ENCODE measurements at regions not wholly inside any gene's neighbourhood (a gene's known extent, or its start where the extent isn't known, plus 50 kb on each side); places are given as distances from the start of the nearest gene placed in this dataset.
A peak's percentile ranks its signal among the peaks of the same experiment; 100 is the strongest.

DNA sequence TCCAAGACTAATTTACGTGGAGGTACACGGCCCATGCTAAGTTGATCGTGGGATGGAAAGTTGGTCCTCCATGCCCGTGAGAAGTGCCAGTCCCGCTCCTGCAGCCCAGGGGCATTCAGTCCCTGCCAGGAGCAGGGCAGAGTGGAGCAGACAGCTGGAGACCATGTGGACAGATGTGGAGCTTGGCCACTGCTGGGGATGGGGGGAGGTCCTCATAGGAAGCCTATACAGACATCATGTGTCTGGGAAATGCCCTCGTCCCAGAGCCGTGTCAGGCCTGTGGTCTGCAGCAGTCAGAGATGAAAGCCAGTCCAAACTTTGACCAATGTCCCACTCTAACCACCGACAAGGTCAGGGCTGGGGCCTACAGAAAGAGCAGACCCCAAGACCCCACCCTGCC is 118.4 kb downstream of the CPZ start:
- peak; percentile 15 for DNase-seq

DNA sequence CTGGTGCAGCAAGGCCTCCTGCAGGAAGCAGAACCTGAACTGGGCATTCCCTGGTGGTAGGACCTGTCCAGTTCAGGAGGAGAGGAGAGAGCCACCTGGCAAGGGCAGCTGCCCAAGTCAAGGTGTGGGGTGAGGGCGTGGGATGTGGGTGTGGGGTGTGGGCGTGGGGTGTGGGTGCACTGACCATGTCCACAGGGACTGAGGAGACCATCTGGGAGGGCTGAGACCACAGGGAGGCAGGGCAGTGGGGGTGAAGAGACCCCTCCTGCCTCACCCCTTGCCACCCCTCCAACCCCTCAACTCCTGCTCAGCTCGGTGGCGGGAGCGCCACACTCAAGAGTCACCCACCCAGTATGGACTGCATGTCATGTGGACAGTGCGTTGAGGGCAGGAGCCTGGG is 117.9 kb downstream of the CPZ start:
- peak; percentile 22 for DNase-seq

DNA sequence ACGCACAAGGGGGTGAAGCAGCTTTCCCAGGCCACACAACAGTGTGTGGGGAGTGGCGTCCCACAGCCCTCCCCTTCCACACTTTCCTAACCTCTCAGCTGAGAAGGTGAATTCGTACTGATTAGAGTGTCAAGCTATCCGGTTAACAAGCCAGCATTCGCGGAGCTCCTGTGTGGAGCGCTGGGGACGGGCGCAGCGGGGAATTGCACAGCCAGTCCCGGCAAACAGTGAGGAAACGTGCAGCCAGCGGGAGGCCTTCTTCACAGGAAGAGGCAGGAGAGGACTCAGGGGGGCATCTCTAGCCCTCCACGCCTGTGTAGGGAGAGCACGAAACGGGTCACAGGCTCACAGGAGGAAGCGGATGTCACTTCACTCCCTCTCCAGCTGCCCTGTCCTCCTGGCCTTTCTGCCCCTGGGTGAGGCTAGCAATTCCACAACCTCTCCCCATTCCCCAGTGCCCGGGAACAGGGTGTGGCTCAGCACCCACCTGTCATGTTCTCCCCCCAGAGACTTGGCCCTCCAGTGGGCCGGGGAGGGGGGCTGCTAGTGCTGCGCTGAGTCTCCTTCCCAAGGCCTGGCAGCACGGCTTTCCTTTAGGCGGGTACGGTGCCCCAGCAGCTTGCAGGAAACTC is 117.3 kb downstream of the CPZ start:
- DNase-seq: peak; percentile 18

DNA sequence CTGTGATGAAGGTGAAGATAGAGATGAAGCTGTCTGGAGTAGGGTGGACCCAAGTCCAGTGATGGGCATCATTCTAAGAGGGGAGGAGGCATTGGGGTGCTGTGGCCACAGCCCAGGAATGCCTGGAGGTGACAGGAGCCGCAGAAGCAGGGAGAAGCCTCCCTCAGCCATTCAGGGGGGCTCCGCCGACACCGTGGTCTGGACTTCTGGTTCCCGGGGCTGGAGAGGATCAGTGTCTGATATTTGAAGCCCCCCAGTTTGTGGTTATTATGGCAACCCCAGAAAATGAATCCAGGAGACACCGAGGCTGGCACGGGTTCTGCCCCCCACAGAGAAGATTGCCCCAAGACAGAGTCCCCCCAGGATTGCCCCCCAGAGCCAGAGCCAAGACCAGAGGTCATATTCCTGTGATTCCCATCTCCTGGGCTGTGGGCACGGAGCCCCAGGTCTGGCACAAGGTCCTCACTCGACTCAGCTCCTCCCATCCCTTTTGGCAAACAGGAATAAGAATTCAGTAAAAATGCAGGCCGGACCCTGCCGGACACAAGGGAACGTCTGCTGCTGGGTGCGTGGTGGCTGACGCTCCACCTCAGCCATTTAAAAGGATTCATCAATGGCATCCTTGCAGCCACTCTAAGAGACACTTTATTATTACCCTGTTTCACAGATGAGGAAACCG is 116.6 kb downstream of the CPZ start:
- peak; percentile 10 for DNase-seq

DNA sequence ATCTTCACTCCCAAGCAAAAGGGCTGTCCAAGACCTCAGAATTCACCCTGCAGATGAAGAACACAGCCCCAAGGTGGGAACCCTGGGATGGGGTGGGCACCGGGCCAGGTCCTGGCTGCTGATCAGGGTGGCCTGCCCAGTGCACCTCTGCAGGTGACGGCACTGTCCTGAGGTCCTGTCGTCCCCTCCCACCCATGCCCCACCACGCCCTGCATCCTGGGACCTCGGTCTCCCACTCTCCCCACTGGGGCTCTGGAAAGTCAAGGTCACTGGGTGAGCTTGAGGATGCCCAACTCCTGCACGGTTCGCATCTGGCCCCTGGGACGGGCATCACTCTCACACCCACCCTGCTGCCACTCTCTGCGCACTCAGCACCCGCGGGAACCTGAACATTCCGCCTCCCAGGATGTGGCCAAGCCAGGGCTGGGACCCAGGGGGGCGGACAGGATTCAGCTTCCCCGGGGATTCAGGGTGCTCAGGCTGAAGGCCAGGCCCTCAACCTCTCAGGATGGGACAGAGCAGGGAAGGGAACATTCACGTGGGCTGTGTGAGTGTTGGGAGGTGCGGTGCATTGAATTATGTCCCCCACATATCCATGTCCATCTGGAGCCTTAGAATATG is 115.9 kb downstream of the CPZ start:
- DNase-seq: peak; percentile 18

DNA sequence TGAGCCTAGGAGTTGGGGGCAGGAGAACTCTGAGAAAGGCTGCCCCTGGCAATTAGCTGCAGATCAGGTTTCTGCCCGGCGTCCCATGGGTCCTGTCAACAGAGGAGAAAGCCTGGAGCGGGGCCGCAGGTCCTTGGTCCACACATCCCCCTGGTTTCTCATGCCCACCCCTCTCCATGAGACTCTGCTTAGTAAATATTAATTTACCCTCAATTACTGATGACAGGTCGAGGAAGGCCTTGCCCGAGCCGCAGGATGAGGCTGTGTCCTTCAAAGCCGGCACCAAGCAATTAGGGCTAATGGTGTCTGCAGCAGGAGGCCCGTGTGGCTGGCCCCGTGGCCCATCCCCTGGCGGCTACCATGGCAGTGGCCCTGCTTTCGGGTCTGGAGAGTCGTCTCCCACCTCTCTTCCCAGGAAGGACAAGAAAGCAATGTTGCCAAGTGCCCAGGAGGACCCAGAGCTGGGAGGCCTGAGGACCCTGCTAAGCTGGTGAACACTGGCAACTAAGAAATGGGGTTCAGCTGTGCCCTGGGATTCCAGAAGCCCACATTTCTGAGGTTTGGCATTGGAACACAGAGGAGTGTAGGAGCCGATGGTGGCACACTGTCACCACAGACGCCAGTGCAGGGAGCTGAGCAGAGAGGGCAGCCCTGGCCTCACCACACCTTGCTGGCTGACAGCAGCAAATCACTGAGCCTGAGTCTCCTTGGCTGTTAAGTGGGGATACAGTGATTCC is 114.6 kb downstream of the CPZ start:
- DNase-seq: peak; percentile 30

DNA sequence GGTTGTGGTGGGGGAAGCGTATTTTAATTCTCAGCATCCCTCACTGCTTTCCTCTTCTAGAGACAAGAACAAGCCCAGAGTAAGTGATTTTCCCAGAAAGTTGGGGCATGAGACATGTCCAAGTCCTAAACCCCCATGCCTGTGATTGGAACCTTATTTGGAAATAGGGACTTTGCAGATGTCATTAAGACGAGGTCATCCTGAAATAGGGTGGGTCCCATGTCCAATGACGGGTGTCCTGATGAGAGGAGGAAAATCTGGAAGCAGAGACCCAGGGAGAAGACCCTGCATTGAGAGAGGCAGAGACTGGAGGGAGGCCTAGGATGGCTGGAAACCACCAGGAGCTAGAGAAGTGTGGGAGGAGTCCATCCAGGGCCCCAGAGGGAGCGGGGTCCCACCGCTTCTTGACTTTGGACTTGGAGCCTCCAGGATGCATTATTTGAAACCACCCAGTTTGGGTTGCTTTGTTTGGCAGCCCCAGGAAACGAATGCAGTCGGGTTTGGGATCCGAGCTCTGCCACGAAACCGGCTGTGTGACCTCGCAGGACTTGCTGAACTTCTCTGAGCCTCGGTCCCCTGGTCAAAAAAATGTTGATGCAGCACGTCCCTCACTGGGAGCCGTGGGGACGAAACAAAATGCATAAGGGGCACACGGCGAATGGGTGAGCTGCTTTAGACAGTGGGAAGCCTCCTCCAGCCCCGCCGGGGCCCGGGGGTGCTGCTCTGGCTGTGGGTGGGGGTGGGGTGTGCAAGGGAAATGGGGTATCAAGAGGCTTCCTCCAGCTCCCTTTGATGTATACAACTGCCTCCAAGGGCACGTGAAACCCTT is 113.9 kb downstream of the CPZ start:
- DNase-seq: peak; percentile 26

DNA sequence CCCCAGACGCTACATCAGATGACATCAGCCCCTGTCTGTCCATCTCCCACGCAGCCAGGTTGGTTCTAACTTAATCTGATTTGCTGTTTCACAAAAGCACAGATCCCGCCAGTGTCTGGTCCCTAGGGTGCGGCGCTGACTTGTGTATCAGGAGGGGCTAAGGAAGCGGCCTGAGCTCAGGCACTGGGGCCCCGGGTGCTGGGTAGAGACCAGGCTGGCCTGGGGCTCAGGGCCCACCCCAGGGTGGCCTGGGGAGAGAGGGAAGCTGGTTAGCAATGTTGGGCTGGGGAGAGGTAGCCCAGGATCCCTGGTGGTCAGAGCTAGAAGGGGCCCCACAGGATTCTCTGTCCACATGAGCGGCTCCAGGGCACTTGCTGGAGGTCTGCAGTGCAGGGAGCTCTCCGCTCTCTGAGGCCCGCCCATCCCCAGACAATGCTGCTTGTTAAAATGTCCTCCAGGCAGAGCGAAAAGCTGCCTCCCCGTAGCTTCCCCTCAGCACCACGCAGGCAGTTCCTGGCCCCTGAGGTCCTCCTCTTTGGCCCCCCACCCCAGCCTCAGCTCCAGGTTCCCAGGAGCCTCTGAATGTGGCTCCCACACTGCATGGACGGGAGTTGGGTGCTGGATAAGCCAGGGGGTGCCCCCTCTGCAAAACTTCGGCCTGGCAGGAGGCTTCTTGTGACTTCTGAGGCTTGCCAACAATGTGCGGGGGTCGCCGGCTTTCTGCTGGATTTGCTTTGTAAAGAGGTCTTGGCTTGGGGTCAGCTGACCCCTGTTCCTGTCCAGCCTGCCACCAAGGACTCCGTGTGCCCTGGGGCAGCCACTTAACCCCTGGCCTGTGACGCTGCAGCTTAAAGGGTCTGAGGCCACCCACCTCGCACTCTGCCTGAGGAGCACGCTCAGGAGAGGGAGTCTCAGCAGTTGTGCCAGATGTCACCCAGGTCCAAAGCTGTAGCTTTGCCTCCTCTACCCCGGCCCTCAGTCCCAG is 112.9 kb downstream of the CPZ start:
- peak; percentile 20 for DNase-seq

DNA sequence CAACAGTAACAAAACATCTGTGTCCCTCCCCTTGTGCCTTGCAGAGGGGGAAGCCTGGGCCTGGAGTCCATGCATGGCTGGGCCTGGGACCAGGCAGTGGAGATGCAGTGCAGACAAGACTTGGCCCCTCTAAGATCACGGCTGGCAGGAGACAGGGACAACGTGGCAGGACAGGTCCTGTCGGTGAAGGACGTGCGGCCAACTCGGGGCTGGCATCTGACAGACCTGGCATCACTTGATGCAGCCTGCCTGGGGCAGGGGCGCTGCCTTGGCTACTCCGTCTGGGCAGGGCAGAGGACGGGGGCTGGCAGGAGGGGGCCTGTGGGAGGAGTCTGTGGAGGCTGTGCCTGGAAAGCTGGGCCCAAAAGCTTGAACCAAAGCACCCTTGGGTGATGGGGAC is 112.1 kb downstream of the CPZ start:
- DNase-seq: peak; percentile 6

DNA sequence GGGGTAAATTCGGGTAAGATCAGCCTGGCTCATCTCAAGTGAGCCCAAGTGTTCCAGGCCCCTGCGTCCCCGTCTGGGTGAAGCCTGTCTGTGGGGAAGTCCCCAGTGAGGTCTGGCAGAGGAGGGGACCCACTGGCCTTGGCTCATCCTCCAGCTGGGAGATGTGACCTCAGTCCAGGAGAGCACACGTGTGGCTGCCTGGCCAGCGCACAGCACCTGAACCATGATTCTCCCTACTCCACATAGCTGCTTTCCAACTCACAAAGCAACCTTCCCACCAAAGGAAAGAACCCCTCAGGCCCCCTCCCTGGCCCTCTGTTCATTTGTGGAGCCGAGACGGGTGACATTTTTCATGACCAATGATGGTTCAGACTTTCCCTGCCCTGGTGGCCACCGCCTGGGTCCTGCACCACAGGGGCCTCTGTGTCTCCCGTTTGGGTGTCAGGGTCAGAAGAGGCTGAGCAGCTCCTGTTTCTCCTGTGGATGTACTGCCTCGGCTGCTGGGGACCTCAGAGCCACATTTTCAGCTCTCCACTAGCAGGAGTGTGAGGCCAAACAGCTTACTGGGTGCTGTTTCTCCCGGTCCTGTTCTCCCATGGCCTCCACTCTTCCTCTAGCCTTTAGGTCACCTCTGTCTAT is 111.4 kb downstream of the CPZ start:
- peak; percentile 12 for DNase-seq

DNA sequence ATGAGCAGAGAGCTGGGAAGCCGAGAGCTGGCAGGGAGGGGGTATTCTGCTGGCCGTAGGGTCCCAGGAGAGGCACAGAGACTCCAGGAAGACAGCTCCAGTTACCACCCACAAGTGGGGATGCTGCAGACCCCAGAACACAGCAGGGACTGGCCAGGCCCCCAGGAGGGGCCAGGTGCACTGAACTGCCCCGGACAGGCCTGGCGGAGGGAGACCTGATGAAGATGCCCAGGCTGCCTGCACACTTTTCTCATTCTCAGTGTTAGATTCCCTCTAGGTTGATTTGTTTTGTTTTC is 110.8 kb downstream of the CPZ start:
- no peak for DNase-seq

DNA sequence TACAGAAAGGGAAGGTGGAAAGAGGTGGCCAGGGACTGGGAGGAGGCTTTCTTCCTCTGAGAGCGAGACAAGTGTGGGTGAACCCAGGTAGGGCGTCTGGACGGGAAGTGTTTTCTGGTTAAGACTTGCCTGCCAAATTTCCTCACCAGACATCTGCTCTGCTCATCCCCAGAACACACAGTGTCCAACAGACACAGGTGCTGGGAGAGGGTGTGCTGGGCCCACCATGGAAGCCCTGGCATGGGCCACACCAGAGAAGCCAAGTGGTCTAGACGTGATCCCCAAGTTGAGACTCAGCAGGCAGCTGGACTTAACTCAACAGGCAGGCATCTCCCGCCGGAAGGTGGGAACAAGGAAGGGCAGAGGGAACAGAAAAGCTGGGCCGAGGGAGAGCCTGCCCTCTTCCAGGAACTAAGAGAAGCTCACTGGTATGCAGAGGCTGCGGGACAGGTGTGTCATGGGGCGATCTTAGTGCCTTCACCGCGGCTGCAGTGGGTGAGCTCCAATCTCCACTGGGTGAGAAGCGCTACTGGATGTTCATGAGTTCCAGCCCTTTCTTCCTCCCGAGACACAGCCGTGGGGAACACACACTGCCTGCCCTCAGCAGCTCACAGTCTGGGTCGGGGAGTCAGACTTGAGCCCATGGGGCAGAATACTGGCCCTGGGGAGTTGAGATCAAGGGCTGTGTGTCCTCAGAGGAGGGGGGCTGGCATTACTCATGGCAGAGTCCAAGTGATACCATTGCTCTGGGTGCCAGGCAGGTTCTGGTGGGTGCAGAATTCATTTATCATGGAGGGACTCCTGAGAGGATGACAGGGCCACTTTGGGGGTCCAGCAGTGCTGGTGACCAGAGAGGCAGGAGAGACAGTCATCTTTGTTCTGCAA is 110.2 kb downstream of the CPZ start:
- peak; percentile 25 for DNase-seq

DNA sequence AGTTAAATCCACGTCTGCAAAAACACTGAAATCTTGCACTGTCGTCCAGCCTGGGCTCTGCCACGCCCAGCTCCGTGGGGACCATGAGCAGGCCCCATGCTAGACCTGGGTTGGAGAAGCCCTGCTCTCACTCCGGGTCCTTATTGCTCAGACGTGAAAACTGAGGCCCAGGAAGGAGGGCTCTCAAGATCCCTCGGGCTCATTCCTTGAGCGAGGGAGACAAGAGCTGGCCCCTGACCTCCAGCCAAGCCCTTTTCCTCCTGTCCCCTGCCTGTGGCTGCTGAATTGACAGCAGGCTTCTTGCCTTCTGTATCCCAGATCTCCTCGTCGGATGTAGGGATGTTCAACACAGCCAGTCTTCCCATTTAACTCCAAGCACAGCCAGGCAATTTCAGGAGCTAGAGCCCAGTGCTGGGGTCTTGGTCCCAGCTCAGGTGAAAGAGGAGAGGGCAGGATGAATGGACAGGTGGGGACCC is 109.5 kb downstream of the CPZ start:
- peak; percentile 33 for DNase-seq

DNA sequence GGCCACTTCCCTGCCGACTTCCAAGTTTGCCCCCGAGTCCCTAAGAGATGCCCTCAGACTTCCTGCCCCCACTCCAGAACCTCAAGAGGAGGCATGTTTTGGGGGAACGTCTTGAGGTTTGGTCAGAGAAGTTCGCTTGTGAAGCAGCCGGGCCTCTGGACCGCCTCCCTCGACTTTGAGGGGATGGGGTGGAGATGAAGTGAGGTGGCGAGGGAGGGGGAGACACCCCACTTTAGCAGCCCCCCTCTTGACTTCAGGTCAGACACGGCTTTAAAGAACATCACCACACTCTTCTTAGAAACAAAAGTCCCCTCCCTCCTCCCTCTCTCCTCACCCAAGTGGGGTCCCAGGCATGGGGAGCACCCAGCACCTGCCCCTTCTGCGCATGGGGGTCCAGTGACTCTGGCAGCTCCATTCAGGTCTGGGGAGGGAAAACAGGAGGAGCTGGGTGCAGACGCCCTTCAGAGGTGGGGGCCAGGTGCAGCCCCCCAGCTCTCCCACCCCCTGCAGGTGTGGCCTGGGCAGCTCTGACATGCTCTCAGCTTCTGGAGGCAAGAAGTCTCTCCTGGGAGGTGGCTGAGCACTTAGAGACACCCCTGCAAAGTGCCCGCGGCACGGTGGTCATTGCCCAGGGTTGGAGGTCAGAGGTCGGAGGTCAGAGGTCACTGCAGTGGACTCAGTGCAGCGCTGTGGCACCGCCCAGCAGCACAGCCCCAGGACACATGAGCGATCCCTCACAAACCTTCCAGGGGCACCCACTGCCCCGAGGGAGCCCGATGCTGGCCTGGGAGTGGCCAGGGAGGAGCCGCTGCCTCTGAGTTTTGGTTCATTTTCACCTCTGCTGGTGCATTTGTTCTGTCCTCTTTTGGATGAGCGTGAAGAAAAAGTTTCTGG is 108.8 kb downstream of the CPZ start:
- peak; percentile 37 for DNase-seq

DNA sequence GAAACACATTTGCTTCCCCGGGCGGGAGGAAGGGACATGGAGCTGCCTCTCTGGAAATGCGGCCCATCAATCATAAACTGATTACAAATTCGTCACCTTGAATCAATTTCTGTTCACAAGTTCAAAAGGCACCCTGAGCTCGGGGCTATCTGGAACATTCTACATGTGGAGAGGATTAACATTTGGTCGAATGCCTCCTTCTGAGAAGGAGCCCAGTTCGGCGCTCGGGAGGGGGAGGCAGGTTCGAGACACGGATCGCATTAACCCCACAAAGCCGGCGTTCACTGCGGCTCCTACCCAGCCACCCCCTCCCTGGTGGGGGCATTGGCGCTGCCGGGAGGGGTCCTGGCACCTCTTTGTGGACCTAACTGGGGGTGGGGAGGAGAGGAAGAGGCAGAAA is 108.0 kb downstream of the CPZ start:
- DNase-seq: peak; percentile 13

DNA sequence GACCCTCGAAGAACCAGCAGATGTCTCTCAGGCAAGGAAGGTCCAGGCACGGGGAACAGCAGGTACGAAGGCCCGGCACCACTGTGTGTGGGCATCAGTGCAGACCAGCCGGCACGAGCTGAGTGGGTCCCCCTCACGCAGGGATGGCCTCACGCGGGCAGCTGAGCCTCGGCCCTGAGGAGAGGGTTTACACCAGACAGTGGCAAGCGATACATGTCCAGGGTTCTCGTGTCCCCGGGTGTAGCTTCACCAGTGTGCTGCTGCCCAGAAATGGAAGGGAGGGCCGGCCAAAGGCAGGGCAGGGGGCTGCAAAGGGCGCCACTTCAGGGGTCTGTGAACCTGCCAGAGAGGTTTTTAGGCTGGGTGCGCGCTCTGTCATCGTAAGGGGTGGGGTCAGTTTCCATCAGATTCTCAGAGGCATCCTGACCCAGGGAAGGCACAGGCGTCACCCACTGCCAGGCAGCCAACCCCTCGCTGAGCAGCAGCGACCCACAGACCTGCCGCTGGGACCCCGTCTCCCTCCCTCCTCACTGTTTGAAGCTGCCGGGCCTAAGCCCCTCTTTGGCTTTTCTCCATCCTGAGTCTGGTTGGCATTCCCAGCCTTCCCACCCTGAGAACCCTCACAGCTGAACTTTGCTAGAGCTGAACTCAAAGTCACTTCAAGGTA is 107.0 kb downstream of the CPZ start:
- peak; percentile 20 for DNase-seq

DNA sequence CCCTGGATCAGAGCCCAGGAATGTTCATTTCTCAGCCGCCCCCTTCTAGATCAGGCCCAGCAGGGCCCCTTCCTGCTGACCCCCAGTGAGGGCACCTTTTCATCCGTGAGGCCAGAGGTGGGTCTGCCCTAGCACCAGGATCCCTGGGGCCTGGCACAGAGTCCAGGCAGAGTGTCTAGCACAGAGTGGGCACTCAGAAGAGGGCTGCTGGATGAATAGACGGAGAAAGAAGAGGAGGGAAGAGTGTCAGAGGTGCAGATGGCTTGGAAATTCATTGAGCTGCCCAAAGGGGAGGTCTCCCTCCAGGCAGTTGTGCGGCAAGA is 106.5 kb downstream of the CPZ start:
- peak; percentile 10 for DNase-seq

DNA sequence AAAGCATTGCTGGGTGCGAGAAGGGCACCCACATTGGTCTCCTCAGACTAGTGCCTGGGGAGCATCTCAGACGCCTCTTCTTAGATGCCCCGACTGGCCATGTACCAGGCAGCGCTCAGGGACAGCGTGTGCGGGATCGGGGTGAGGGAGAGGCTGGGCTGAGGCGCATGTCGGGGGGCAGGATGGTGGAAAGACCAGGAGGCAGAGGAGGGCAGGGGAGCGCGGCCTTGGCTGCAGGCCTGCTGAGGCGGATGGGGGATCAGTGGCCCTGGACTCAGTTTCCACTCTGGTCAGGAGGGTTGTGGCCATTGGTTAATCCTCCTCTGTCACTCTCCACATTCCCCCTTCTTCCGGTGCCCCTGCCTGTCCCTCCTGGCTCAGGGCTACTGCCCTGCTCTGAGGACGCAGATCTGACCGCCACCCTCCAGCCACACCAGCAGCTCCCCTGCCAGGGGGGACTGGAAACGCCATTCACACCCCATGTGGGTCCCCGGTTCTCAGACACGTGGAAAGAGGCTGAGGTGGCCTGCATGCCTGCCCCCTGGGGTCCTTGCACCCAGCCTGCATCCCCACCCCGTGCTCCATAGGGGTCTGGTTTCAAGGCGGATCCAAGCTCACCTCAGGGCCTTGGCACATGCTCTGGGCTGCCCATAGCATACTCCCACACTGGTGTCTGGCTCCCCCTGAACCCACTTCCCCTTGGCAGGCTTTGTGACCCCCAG is 105.9 kb downstream of the CPZ start:
- DNase-seq: peak; percentile 29

Measured in activated CD8-positive, alpha-beta memory T cell treated with anti-CD3 and anti-CD28 coated beads, Interleukin-2, amount 50 U/mL, for 48 hours (primary cell).